ENCODE measurements at regions not wholly inside any gene's neighbourhood (a gene's known extent, or its start where the extent isn't known, plus 50 kb on each side); places are given as distances from the start of the nearest gene placed in this dataset.

- TF ChIP-seq TAF1 (IDR thresholded peaks at IDR 0.05; ENCODE audit: low read depth), result no peak
- no peak for TF ChIP-seq TEAD4 (IDR thresholded peaks at IDR 0.05)
- no peak for TF ChIP-seq CREB1 (IDR thresholded peaks at IDR 0.05; ENCODE audit: low read depth)
- TF ChIP-seq NFIC (IDR thresholded peaks at IDR 0.05), result no peak
- no peak for TF ChIP-seq FOXM1 (IDR thresholded peaks at IDR 0.05; ENCODE audit: borderline replicate concordance, low read depth)
Observed at GRCh38 chr11:92342886-92343285, 118.3 kb downstream of the FAT3 start.

GRCh38 chr11:92346220-92346619 lies 121.6 kb downstream of the FAT3 start:
- TF ChIP-seq, protein P1, sequence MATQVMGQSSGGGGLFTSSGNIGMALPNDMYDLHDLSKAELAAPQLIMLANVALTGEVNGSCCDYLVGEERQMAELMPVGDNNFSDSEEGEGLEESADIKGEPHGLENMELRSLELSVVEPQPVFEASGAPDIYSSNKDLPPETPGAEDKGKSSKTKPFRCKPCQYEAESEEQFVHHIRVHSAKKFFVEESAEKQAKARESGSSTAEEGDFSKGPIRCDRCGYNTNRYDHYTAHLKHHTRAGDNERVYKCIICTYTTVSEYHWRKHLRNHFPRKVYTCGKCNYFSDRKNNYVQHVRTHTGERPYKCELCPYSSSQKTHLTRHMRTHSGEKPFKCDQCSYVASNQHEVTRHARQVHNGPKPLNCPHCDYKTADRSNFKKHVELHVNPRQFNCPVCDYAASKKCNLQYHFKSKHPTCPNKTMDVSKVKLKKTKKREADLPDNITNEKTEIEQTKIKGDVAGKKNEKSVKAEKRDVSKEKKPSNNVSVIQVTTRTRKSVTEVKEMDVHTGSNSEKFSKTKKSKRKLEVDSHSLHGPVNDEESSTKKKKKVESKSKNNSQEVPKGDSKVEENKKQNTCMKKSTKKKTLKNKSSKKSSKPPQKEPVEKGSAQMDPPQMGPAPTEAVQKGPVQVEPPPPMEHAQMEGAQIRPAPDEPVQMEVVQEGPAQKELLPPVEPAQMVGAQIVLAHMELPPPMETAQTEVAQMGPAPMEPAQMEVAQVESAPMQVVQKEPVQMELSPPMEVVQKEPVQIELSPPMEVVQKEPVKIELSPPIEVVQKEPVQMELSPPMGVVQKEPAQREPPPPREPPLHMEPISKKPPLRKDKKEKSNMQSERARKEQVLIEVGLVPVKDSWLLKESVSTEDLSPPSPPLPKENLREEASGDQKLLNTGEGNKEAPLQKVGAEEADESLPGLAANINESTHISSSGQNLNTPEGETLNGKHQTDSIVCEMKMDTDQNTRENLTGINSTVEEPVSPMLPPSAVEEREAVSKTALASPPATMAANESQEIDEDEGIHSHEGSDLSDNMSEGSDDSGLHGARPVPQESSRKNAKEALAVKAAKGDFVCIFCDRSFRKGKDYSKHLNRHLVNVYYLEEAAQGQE (IDR thresholded peaks at IDR 0.05; ENCODE audit: low read depth), result no peak
- TF ChIP-seq CEBPB (IDR thresholded peaks at IDR 0.05) (no peak), ZBTB7A (IDR thresholded peaks at IDR 0.05; ENCODE audit: low read depth) (no peak), EGR1 (IDR thresholded peaks at IDR 0.05) (no peak), MAX (IDR thresholded peaks at IDR 0.05) (no peak), TAF1 (IDR thresholded peaks at IDR 0.05; ENCODE audit: low read depth) (no peak), TCF12 (IDR thresholded peaks at IDR 0.05; ENCODE audit: low read depth) (no peak), RAD21 (IDR thresholded peaks at IDR 0.05; ENCODE audit: low read depth) (no peak), NFIC (IDR thresholded peaks at IDR 0.05) (no peak), EP300 (IDR thresholded peaks at IDR 0.05; ENCODE audit: borderline replicate concordance) (no peak), CREB1 (IDR thresholded peaks at IDR 0.05; ENCODE audit: low read depth) (no peak), FOXM1 (IDR thresholded peaks at IDR 0.05; ENCODE audit: borderline replicate concordance, low read depth) (no peak)

DNA sequence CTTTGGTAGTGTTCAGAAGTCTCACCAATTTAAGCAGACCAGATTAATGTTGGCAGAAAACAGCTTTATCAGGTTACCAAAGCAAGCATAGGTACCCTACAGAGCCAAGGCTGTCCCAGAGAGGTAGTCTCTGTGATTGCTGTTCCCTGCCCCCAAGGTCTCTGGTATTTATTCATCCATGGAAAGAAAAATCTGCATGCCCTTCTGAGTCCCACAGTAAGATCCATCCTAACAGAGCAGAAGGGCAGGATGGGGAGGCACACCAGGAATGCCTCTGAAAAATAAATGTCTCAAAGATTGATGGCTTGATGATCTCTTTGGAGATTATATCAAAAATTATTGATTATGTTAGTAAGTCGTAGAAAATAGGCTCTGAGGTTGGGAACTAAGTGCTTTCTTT lies 122.8 kb downstream of the FAT3 start:
- no peak for TF ChIP-seq TAF1 (IDR thresholded peaks at IDR 0.05; ENCODE audit: low read depth)
- TF ChIP-seq ZBTB7A (IDR thresholded peaks at IDR 0.05; ENCODE audit: low read depth), result no peak
- TF ChIP-seq EGR1 (IDR thresholded peaks at IDR 0.05), result no peak
- no peak for TF ChIP-seq TEAD4 (IDR thresholded peaks at IDR 0.05)
- TF ChIP-seq FOXM1 (IDR thresholded peaks at IDR 0.05; ENCODE audit: borderline replicate concordance, low read depth), result no peak
- TF ChIP-seq, protein P1 (IDR thresholded peaks at IDR 0.05; ENCODE audit: low read depth), result no peak
- TF ChIP-seq USF1 (IDR thresholded peaks at IDR 0.05), result no peak

DNA sequence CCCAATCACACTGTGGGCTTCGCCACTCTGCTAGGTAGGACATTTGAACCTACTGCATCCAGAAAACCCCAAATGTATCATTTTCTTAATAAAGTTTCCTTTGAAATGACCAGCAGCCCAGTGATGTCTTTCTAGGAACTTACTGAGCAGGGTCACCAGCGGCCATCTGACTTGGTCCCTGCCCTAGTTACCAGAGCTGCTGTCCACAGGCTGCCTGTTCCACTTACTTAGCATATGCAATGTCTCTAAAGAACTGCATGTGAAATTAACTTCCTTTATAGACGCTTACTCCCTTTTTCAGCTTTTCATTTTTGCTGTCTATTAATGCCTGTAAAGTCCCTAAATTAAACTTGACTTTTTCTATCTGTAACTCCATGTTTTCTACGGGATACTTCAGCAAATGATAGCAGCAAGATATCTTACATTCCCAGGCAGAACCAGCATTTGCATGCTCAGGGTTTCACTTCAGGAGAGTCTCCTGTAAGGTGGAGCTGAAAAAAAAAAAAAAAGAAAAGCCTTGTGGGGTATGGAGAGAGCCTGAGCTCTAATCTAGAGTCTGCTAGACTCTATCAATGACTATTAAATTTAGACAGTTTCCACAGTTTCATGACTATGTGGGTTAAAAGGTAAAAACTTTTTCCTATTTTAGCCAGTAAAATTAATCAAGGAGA lies 125.0 kb downstream of the FAT3 start:
- no peak for TF ChIP-seq EP300 (IDR thresholded peaks at IDR 0.05; ENCODE audit: borderline replicate concordance)
- no peak for TF ChIP-seq TCF12 (IDR thresholded peaks at IDR 0.05; ENCODE audit: low read depth)
- no peak for TF ChIP-seq FOXM1 (IDR thresholded peaks at IDR 0.05; ENCODE audit: borderline replicate concordance, low read depth)
- TF ChIP-seq YY1 (IDR thresholded peaks at IDR 0.05; ENCODE audit: low read depth), result no peak
- no peak for TF ChIP-seq MAX (IDR thresholded peaks at IDR 0.05)
- TF ChIP-seq CREB1 (IDR thresholded peaks at IDR 0.05; ENCODE audit: low read depth), result no peak

DNA sequence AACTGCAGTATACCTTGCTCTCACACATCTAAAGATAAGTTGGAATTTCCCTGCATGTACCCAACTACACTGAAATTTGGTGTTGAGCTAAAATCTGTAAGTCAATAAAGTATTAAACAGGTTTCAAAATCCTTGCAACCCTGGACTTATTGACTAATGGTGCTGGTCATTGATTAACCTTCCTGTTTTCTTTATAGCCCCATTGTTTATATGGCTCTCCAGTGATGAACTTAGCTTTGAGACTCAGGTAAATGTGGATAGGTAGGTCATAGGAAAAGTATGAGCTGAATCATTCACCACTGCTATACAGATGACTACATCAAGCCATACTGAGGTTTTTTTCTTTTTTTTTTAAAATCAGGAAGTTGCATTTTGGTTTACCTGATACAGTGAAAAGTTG lies 132.7 kb downstream of the FAT3 start:
- no peak for TF ChIP-seq MAX (IDR thresholded peaks at IDR 0.05)
- no peak for TF ChIP-seq ZBTB7A (IDR thresholded peaks at IDR 0.05; ENCODE audit: low read depth)
- TF ChIP-seq EP300 (IDR thresholded peaks at IDR 0.05; ENCODE audit: borderline replicate concordance), result no peak
- TF ChIP-seq TCF12 (IDR thresholded peaks at IDR 0.05; ENCODE audit: low read depth), result no peak
- no peak for TF ChIP-seq CREB1 (IDR thresholded peaks at IDR 0.05; ENCODE audit: low read depth)
- TF ChIP-seq NFIC (IDR thresholded peaks at IDR 0.05), result no peak

DNA sequence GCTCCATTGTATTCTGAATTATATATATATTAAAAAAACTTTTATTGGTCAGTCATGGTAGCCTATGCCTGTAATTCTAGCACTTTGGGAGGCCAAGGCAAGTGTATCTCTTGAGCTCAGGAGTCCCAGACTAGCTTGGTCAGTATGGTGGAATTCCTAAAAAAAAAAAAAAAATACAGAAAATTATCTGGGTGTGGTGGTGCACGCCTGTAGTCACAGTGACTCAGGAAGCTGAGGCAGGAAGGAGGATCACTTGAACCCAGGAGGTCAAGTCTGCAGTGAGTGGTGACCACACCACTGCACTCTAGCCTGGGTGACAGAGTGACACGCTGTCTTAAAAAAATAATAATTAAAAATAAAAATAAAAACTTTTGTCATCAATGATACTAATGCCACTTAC lies 133.2 kb downstream of the FAT3 start:
- TF ChIP-seq FOXM1 (IDR thresholded peaks at IDR 0.05; ENCODE audit: borderline replicate concordance, low read depth) (no peak), RAD21 (IDR thresholded peaks at IDR 0.05; ENCODE audit: low read depth) (no peak), NFIC (IDR thresholded peaks at IDR 0.05) (no peak), TAF1 (IDR thresholded peaks at IDR 0.05; ENCODE audit: low read depth) (no peak), MAX (IDR thresholded peaks at IDR 0.05) (no peak), EP300 (IDR thresholded peaks at IDR 0.05; ENCODE audit: borderline replicate concordance) (no peak), TEAD4 (IDR thresholded peaks at IDR 0.05) (no peak), CREB1 (IDR thresholded peaks at IDR 0.05; ENCODE audit: low read depth) (no peak), YY1 (IDR thresholded peaks at IDR 0.05; ENCODE audit: low read depth) (no peak), TCF12 (IDR thresholded peaks at IDR 0.05; ENCODE audit: low read depth) (no peak), ZBTB7A (IDR thresholded peaks at IDR 0.05; ENCODE audit: low read depth) (no peak), CEBPB (IDR thresholded peaks at IDR 0.05) (no peak), USF1 (IDR thresholded peaks at IDR 0.05) (no peak), EGR1 (IDR thresholded peaks at IDR 0.05) (no peak)
- TF ChIP-seq, protein P1 (IDR thresholded peaks at IDR 0.05; ENCODE audit: low read depth), result no peak
